ENCODE measurements at regions not wholly inside any gene's neighbourhood (a gene's known extent, or its start where the extent isn't known, plus 50 kb on each side); places are given as distances from the start of the nearest gene placed in this dataset.

DNA sequence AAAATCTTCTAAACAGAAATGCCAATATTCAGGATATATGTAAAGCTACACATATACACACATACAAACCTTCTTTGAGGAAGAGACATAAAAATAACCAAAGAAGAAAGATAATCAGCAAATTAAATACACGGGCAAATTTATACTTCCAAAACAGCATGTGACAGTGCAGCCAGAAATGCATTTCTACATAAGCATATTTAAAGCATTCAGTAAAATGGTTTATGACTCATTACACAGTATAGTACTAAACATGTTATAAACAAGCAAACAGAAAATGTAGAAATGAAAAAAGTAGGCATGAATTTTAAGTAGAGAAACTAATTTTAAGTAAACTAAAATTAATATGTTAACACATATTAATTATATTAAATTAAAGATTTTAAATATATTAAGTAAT is 1717.2 kb downstream of the OTOL1 start:
- intact Hi-C loops (cut with micrococcal nuclease), result no loop called here
- no peaks in the 10 kb centered on the region for H4K20me1 ChIP-seq (ENCODE audit: insufficient read depth)
- ChIA-PET CTCF (no interaction called here), POLR2A (no interaction called here), RAD21 (ENCODE audit: low non-redundant PET in 1 of 2, low total read pairs in 2 of 2, uncharacterized antibody in 2 of 2, unreplicated experiment in 2 of 2) (no interaction called here)
- H3K4me3 ChIP-seq (replicated peaks in 1 of 2; ENCODE audit: low read depth in 1 of 2, low read length in 2 of 2), result no peak overlapping the region
- no peak overlapping the region for H2AFZ ChIP-seq (ENCODE audit: low read depth, low read length, poor library complexity, severe bottlenecking)
- H3K36me3 ChIP-seq (ENCODE audit: control insufficient read depth in 1 of 2, insufficient read depth in 2 of 2, low read length in 2 of 2), result no peaks in the 10 kb centered on the region
- no peak overlapping the region for H3K9ac ChIP-seq (ENCODE audit: low read length)
- no peaks in the 10 kb centered on the region for H3K9me2 ChIP-seq (ENCODE audit: insufficient read depth)
- no TSS peak for BruUV-seq (replicated peaks)
- H3K27ac ChIP-seq (ENCODE audit: low read depth, low read length), result no peak overlapping the region
- H3K4me2 ChIP-seq (ENCODE audit: low read length), result no peak overlapping the region
- H3K79me2 ChIP-seq (ENCODE audit: insufficient read depth, low read length), result no peaks in the 10 kb centered on the region
- no peaks in the 10 kb centered on the region for H3K4me1 ChIP-seq (ENCODE audit: control insufficient read depth in 1 of 2, insufficient read depth in 2 of 2, low read length in 2 of 2)
- no peak for TF ChIP-seq ZFX (IDR thresholded peaks at IDR 0.05)
- TF ChIP-seq RAD21 (IDR thresholded peaks at IDR 0.05; ENCODE audit: low read depth), result no peak
- TF ChIP-seq ELF1 (IDR thresholded peaks at IDR 0.05; ENCODE audit: borderline replicate concordance, low read depth), result no peak
- no peak for TF ChIP-seq EGR1 (IDR thresholded peaks at IDR 0.05; ENCODE audit: low read depth)
- no peak for TF ChIP-seq EZH2phosphoT487 (IDR thresholded peaks at IDR 0.05; ENCODE audit: borderline replicate concordance)
- no peak for TF ChIP-seq FOSL1 (IDR thresholded peaks at IDR 0.05; ENCODE audit: low read depth)
- no peak for TF ChIP-seq CEBPB (IDR thresholded peaks at IDR 0.05; ENCODE audit: low read depth)
- TF ChIP-seq, protein P1, sequence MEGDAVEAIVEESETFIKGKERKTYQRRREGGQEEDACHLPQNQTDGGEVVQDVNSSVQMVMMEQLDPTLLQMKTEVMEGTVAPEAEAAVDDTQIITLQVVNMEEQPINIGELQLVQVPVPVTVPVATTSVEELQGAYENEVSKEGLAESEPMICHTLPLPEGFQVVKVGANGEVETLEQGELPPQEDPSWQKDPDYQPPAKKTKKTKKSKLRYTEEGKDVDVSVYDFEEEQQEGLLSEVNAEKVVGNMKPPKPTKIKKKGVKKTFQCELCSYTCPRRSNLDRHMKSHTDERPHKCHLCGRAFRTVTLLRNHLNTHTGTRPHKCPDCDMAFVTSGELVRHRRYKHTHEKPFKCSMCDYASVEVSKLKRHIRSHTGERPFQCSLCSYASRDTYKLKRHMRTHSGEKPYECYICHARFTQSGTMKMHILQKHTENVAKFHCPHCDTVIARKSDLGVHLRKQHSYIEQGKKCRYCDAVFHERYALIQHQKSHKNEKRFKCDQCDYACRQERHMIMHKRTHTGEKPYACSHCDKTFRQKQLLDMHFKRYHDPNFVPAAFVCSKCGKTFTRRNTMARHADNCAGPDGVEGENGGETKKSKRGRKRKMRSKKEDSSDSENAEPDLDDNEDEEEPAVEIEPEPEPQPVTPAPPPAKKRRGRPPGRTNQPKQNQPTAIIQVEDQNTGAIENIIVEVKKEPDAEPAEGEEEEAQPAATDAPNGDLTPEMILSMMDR (IDR thresholded peaks at IDR 0.05 in 2 of 3, conservative IDR thresholded peaks at IDR 0.05 in 1 of 3; ENCODE audit: borderline replicate concordance in 1 of 3, insufficient read depth in 1 of 3, low read depth in 2 of 3, low read length in 2 of 3), result no peak
- ATAC-seq (no peak), DNase-seq (ENCODE audit: low read depth, low spot score) (no peak)
- H3K9me3 ChIP-seq (ENCODE audit: control insufficient read depth in 1 of 2, insufficient read depth in 1 of 2, low read depth in 1 of 2, low read length in 2 of 2), result no peaks in the 10 kb centered on the region
- H3K27me3 ChIP-seq (ENCODE audit: insufficient read depth, low read length), result no peaks in the 10 kb centered on the region

DNA sequence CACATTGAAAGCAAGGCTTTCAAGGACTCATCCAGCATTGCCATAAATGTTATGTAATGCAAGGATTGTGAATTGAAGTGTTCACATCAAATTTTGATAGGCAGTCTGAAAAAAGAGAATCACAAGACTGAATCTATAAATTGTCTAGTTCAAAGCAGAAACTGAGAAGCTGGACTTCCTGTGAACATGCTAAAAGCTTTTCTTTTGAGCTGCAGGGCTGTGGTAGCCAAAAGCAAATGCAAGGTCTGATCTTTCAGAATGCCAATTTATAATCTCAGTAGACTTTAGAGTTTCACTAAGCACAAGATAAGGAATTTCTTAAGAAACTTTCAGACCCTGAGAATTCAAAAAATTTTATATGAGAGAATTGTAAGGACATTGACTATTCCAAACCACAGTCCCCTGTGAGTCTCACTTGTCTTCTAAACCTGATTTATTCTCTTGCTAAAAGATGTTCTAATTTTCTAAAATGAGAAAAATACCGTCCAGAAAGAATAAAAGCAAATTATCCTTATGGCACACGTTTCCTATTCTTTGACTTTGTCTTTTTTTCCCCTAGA is 1700.3 kb downstream of the OTOL1 start:
- POLR2A ChIA-PET, result no interaction called here
- no peaks in the 10 kb centered on the region for H3K36me3 ChIP-seq (ENCODE audit: control insufficient read depth in 1 of 2, insufficient read depth in 2 of 2, low read length in 2 of 2)
- ATAC-seq (no peak), DNase-seq (ENCODE audit: low read depth, low spot score) (no peak)
- no peaks in the 10 kb centered on the region for H3K9me2 ChIP-seq (ENCODE audit: insufficient read depth)
- H3K4me3 ChIP-seq (replicated peaks in 1 of 2; ENCODE audit: low read depth in 1 of 2, low read length in 2 of 2), result no peak overlapping the region
- no peak overlapping the region for H3K4me2 ChIP-seq (ENCODE audit: low read length)
- intact Hi-C loops (cut with micrococcal nuclease), result no loop called here
- H3K4me1 ChIP-seq (ENCODE audit: control insufficient read depth in 1 of 2, insufficient read depth in 2 of 2, low read length in 2 of 2), result no peaks in the 10 kb centered on the region
- no peaks in the 10 kb centered on the region for H3K79me2 ChIP-seq (ENCODE audit: insufficient read depth, low read length)
- no peaks in the 10 kb centered on the region for H3K9me3 ChIP-seq (ENCODE audit: control insufficient read depth in 1 of 2, insufficient read depth in 1 of 2, low read depth in 1 of 2, low read length in 2 of 2)
- no peaks in the 10 kb centered on the region for H4K20me1 ChIP-seq (ENCODE audit: insufficient read depth)
- RAD21 ChIA-PET (ENCODE audit: low non-redundant PET in 1 of 2, low total read pairs in 2 of 2, uncharacterized antibody in 2 of 2, unreplicated experiment in 2 of 2), result no interaction called here
- no peak overlapping the region for H3K9ac ChIP-seq (ENCODE audit: low read length)
- BruUV-seq (replicated peaks), result no TSS peak
- no peak overlapping the region for H3K27ac ChIP-seq (ENCODE audit: low read depth, low read length)
- no peaks in the 10 kb centered on the region for H3K27me3 ChIP-seq (ENCODE audit: insufficient read depth, low read length)
- H2AFZ ChIP-seq (ENCODE audit: low read depth, low read length, poor library complexity, severe bottlenecking), result peak overlapping the region; percentile 30
- CTCF ChIA-PET, result no interaction called here
- TF ChIP-seq FOSL1 (IDR thresholded peaks at IDR 0.05; ENCODE audit: low read depth) (no peak), SIN3A (IDR thresholded peaks at IDR 0.05; ENCODE audit: low read depth) (no peak), POLR2A (IDR thresholded peaks at IDR 0.05; ENCODE audit: borderline replicate concordance, extremely low read depth, insufficient read depth, insufficient read length) (no peak), SRF (IDR thresholded peaks at IDR 0.05; ENCODE audit: low read depth) (no peak), ELF1 (IDR thresholded peaks at IDR 0.05; ENCODE audit: borderline replicate concordance, low read depth) (no peak), RAD21 (IDR thresholded peaks at IDR 0.05; ENCODE audit: low read depth) (no peak), YY1 (IDR thresholded peaks at IDR 0.05; ENCODE audit: extremely low read depth, insufficient replicate concordance, low read depth, low read length) (no peak), POLR2AphosphoS5 (IDR thresholded peaks at IDR 0.05; ENCODE audit: low read depth, low read length) (no peak), EGR1 (IDR thresholded peaks at IDR 0.05; ENCODE audit: low read depth) (no peak), JUND (IDR thresholded peaks at IDR 0.05) (no peak), CEBPB (IDR thresholded peaks at IDR 0.05; ENCODE audit: low read depth) (no peak), ZNF274 (IDR thresholded peaks at IDR 0.05; ENCODE audit: low read depth, low read length) (no peak)
- TF ChIP-seq, protein P2, sequence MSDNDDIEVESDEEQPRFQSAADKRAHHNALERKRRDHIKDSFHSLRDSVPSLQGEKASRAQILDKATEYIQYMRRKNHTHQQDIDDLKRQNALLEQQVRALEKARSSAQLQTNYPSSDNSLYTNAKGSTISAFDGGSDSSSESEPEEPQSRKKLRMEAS (IDR thresholded peaks at IDR 0.05), result no peak
- TF ChIP-seq, protein P1 (IDR thresholded peaks at IDR 0.05 in 2 of 3, conservative IDR thresholded peaks at IDR 0.05 in 1 of 3; ENCODE audit: borderline replicate concordance in 1 of 3, insufficient read depth in 1 of 3, low read depth in 2 of 3, low read length in 2 of 3), result no peak

Data from HCT116 (cell line).